ENCODE measurements at regions not wholly inside any gene's neighbourhood (a gene's known extent, or its start where the extent isn't known, plus 50 kb on each side); places are given as distances from the start of the nearest gene placed in this dataset.
A peak's percentile ranks its signal among the peaks of the same experiment; 100 is the strongest.
"Not testable (repeated sequence)": the region's sequence is repeated elsewhere in the genome, so short reads cannot be mapped to it uniquely, and the experiment has no call there.

DNA sequence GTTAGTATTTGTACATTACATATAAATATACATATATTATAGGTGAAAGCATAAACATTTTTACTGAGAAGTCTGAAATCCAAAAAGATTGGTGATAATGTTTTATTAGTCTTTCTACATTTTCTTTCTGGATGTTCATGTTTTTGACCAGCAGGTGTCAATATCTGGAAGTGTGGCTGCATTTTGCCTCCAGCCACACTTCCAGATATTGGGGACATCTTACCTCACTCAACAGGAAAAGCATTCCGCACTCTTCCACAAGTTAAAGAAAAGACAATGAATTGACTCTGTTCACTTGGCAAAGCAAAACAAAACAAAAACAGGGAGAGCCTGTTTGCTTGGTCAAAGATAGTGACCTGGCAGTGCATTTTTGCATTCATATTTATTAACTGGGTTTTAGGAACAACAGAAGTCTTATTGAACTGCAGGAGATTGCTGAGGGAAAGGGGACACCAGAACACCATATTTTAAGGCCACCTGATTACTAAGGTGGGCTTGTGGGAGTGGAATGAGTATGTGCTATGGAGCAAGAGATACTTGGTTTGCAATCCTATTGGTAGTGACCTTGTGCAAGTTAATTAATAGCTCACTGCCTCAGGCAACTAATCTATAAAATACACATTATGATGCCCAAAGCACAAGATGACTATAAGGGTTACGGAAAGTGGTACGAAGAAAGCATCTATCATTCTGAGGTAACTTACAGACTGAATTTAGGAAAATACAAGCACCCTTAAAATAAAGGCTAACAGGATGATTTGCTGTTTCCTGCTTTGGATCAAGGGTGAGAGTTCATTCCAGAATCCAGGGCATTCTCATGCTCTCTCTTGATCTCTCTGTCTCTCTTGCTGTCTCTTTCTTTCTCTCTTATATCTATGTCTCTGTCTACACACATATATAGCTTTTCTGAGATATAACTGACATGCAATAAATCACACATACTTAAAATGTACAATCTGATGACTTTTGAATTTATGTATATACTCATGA lies 389.9 kb upstream of the EMCN start:
- Histone ChIP-seq H3K9ac (no peak overlapping the region), H3K79me2 (ENCODE audit: insufficient read depth, low read depth) (no peaks in the 10 kb centered on the region), H3K4me1 (ENCODE audit: low read depth, poor library complexity, severe bottlenecking) (no peaks in the 10 kb centered on the region), H3K27me3 (ENCODE audit: insufficient read depth, low read depth) (no peaks in the 10 kb centered on the region), H2AFZ (ENCODE audit: low read depth) (no peak overlapping the region), H3K36me3 (ENCODE audit: insufficient read depth) (no peaks in the 10 kb centered on the region), H3K4me2 (no peak overlapping the region), H4K20me1 (ENCODE audit: insufficient read depth) (no peaks in the 10 kb centered on the region), H3K4me3 (IDR thresholded peaks at IDR 0.05; ENCODE audit: insufficient read depth, low read depth, low read length) (no peak overlapping the region), H3K27ac (no peak overlapping the region)
- TF ChIP-seq, protein P1, sequence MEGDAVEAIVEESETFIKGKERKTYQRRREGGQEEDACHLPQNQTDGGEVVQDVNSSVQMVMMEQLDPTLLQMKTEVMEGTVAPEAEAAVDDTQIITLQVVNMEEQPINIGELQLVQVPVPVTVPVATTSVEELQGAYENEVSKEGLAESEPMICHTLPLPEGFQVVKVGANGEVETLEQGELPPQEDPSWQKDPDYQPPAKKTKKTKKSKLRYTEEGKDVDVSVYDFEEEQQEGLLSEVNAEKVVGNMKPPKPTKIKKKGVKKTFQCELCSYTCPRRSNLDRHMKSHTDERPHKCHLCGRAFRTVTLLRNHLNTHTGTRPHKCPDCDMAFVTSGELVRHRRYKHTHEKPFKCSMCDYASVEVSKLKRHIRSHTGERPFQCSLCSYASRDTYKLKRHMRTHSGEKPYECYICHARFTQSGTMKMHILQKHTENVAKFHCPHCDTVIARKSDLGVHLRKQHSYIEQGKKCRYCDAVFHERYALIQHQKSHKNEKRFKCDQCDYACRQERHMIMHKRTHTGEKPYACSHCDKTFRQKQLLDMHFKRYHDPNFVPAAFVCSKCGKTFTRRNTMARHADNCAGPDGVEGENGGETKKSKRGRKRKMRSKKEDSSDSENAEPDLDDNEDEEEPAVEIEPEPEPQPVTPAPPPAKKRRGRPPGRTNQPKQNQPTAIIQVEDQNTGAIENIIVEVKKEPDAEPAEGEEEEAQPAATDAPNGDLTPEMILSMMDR (conservative IDR thresholded peaks at IDR 0.05; ENCODE audit: low read depth, low read length): peak; percentile 59

DNA sequence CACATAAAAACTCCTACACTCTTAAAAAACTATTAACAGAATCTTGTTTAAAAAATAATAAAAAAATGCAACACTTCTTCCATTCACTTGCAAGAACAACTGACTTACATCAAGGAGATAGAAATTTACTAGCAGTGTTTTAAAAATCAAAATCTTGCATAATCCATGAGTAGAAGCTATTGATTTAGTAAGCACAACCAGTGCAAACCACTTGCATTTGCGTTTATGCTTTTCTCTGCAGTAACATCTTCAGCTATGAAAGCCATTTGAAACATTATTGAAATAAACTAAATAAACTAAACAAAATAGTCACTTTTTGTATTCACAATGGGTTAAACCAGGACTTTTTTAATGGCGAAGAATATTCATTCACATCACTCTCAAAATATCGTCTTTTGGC lies 389.2 kb upstream of the EMCN start:
- Histone ChIP-seq H3K27ac (no peak overlapping the region), H3K9ac (no peak overlapping the region), H3K27me3 (ENCODE audit: insufficient read depth, low read depth) (no peaks in the 10 kb centered on the region), H3K4me2 (no peak overlapping the region), H2AFZ (ENCODE audit: low read depth) (no peak overlapping the region), H3K4me3 (IDR thresholded peaks at IDR 0.05; ENCODE audit: insufficient read depth, low read depth, low read length) (no peak overlapping the region), H4K20me1 (ENCODE audit: insufficient read depth) (no peaks in the 10 kb centered on the region), H3K36me3 (ENCODE audit: insufficient read depth) (no peaks in the 10 kb centered on the region), H3K79me2 (ENCODE audit: insufficient read depth, low read depth) (no peaks in the 10 kb centered on the region), H3K4me1 (ENCODE audit: low read depth, poor library complexity, severe bottlenecking) (no peaks in the 10 kb centered on the region)
- TF ChIP-seq, protein P1 (conservative IDR thresholded peaks at IDR 0.05; ENCODE audit: low read depth, low read length): no peak

DNA sequence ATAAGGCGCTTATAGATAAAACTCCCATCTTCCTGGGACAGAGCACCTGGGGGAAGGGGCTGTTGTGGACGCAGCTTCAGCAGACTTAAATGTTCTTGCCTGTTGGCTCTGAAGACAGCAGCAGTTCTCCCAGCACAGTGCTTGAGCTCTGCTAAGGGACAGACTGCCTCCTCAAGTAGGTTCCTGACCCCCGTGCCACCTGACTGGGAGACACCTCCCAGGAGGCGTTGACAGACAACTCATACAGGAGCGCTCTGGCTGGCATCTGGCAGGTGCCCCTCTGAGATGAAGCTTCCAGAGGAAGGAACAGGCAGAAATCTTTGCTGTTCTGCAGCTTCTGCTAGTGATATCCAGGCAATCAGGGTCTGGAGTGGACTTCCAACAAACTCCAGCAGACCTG lies 383.1 kb upstream of the EMCN start:
- H4K20me1 ChIP-seq (ENCODE audit: insufficient read depth); H3K27ac ChIP-seq; H2AFZ ChIP-seq (ENCODE audit: low read depth); H3K4me1 ChIP-seq (ENCODE audit: low read depth, poor library complexity, severe bottlenecking); H3K36me3 ChIP-seq (ENCODE audit: insufficient read depth); H3K4me2 ChIP-seq; H3K27me3 ChIP-seq (ENCODE audit: insufficient read depth, low read depth); H3K79me2 ChIP-seq (ENCODE audit: insufficient read depth, low read depth); H3K9ac ChIP-seq; H3K4me3 ChIP-seq (IDR thresholded peaks at IDR 0.05; ENCODE audit: insufficient read depth, low read depth, low read length): not testable (repeated sequence)

DNA sequence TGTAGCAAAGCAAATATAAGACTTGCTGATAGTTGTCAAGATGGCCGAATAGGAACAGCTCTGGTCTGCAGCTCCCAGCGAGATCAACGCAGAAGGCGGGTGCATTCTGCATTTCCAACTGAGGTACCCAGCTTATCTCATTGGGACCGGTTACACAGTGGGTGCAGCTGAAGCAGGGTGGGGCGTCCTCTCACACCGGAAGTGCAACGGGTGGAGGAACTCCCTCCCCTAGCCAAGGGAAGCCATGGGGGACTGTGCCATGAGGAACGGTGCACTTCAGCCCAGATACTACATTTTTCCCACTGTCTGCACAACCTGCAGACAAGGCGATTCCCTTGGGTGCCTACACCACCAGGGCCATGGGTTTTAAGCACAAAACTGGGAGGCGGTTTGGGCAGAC lies 382.3 kb upstream of the EMCN start:
- no peak overlapping the region for H3K9ac ChIP-seq
- no peak overlapping the region for H2AFZ ChIP-seq (ENCODE audit: low read depth)
- no peaks in the 10 kb centered on the region for H3K27me3 ChIP-seq (ENCODE audit: insufficient read depth, low read depth)
- H3K4me2 ChIP-seq: no peak overlapping the region
- no peaks in the 10 kb centered on the region for H3K36me3 ChIP-seq (ENCODE audit: insufficient read depth)
- no peaks in the 10 kb centered on the region for H3K79me2 ChIP-seq (ENCODE audit: insufficient read depth, low read depth)
- H3K4me1 ChIP-seq (ENCODE audit: low read depth, poor library complexity, severe bottlenecking): peaks cover 8% of the 10 kb centered on the region
- H3K27ac ChIP-seq: no peak overlapping the region
- TF ChIP-seq, protein P1 (conservative IDR thresholded peaks at IDR 0.05; ENCODE audit: low read depth, low read length): no peak
- no peak overlapping the region for H3K4me3 ChIP-seq (IDR thresholded peaks at IDR 0.05; ENCODE audit: insufficient read depth, low read depth, low read length)
- H4K20me1 ChIP-seq (ENCODE audit: insufficient read depth): no peaks in the 10 kb centered on the region

GRCh38 chr4:100898844-100899243 lies 381.0 kb upstream of the EMCN start:
- Histone ChIP-seq H2AFZ (ENCODE audit: low read depth) (no peak overlapping the region), H3K27me3 (ENCODE audit: insufficient read depth, low read depth) (no peaks in the 10 kb centered on the region), H3K4me3 (IDR thresholded peaks at IDR 0.05; ENCODE audit: insufficient read depth, low read depth, low read length) (no peak overlapping the region), H4K20me1 (ENCODE audit: insufficient read depth) (no peaks in the 10 kb centered on the region), H3K4me1 (ENCODE audit: low read depth, poor library complexity, severe bottlenecking) (peaks cover 13% of the 10 kb centered on the region), H3K27ac (no peak overlapping the region), H3K36me3 (ENCODE audit: insufficient read depth) (no peaks in the 10 kb centered on the region), H3K79me2 (ENCODE audit: insufficient read depth, low read depth) (no peaks in the 10 kb centered on the region), H3K9ac (no peak overlapping the region), H3K4me2 (no peak overlapping the region)
- TF ChIP-seq, protein P1 (conservative IDR thresholded peaks at IDR 0.05; ENCODE audit: low read depth, low read length): no peak

All from KMS-11 (cell line).